ENCODE measurements at regions not wholly inside any gene's neighbourhood (a gene's known extent, or its start where the extent isn't known, plus 50 kb on each side); places are given as distances from the start of the nearest gene placed in this dataset.

GRCh38 chr13:33970746-33971561 is 153.0 kb downstream of the RFC3 start:
- Histone ChIP-seq H3K9me3 (ENCODE audit: control insufficient read depth in 1 of 2, insufficient read depth in 1 of 2, low read length in 2 of 2) (peaks cover 0 to 4% of the 10 kb centered on the region in 2 experiments), H3K27ac (ENCODE audit: low read depth in 1 of 2, low read length in 2 of 2) (no peak overlapping the region), H3K36me3 (ENCODE audit: insufficient read depth, low read length) (no peaks in the 10 kb centered on the region), H3K27me3 (ENCODE audit: control insufficient read depth in 1 of 2, insufficient read depth in 2 of 2, low read length in 2 of 2) (no peaks in the 10 kb centered on the region), H3K4me3 (ENCODE audit: low read length) (no peak overlapping the region), H3K4me1 (ENCODE audit: insufficient read depth, low read length) (no peaks in the 10 kb centered on the region)
- intact Hi-C loops (cut with DNase I, micrococcal nuclease), result no loop called here
- Mint-ChIP-seq H3K9me3 (peaks cover 5% of the 10 kb centered on the region), H3K27ac (no peak overlapping the region), H3K4me3 (no peak overlapping the region), H3K27me3 (no peaks in the 10 kb centered on the region), H3K4me1 (ENCODE audit: low read depth) (no peaks in the 10 kb centered on the region), H3K36me3 (ENCODE audit: low read depth) (no peaks in the 10 kb centered on the region)
- ATAC-seq (ENCODE audit: poor library complexity) (no peak), DNase-seq (no peak)
- ChIA-PET POLR2A (no interaction called here), CTCF (no interaction called here)
- no peak for TF ChIP-seq CTCF (IDR thresholded peaks at IDR 0.05)

- DNase-seq, result no peak
Observed at GRCh38 chr13:33971562-33971819, 153.5 kb downstream of the RFC3 start.

GRCh38 chr13:33973194-33973593 is 155.2 kb downstream of the RFC3 start:
- no peak for TF ChIP-seq CTCF (IDR thresholded peaks at IDR 0.05)
- Histone ChIP-seq H3K27ac (ENCODE audit: low read depth in 1 of 2, low read length in 2 of 2) (no peak overlapping the region), H3K9me3 (ENCODE audit: control insufficient read depth in 1 of 2, insufficient read depth in 1 of 2, low read length in 2 of 2) (peaks cover 0 to 2% of the 10 kb centered on the region in 2 experiments), H3K4me1 (ENCODE audit: insufficient read depth, low read length) (no peaks in the 10 kb centered on the region), H3K27me3 (ENCODE audit: control insufficient read depth in 1 of 2, insufficient read depth in 2 of 2, low read length in 2 of 2) (no peaks in the 10 kb centered on the region), H3K4me3 (ENCODE audit: low read length) (no peak overlapping the region), H3K36me3 (ENCODE audit: insufficient read depth, low read length) (no peaks in the 10 kb centered on the region)
- H3K27me3 Mint-ChIP-seq, result no peaks in the 10 kb centered on the region
- H3K36me3 Mint-ChIP-seq (ENCODE audit: low read depth), result no peaks in the 10 kb centered on the region
- DNase-seq (no peak), ATAC-seq (ENCODE audit: poor library complexity) (no peak)
- POLR2A ChIA-PET, result no interaction called here
- intact Hi-C loops (cut with DNase I, micrococcal nuclease), result no loop called here
- no peak overlapping the region for H3K4me3 Mint-ChIP-seq
- H3K4me1 Mint-ChIP-seq (ENCODE audit: low read depth), result no peaks in the 10 kb centered on the region
- CTCF ChIA-PET, result no interaction called here
- H3K9me3 Mint-ChIP-seq, result peaks cover 5% of the 10 kb centered on the region
- H3K27ac Mint-ChIP-seq, result no peak overlapping the region

More at GRCh38 chr13:33971562-33971819, 153.5 kb downstream of the RFC3 start:
- Mint-ChIP-seq H3K4me3 (no peak overlapping the region), H3K27me3 (no peaks in the 10 kb centered on the region), H3K27ac (no peak overlapping the region), H3K36me3 (ENCODE audit: low read depth) (no peaks in the 10 kb centered on the region), H3K9me3 (peaks cover 5% of the 10 kb centered on the region), H3K4me1 (ENCODE audit: low read depth) (no peaks in the 10 kb centered on the region)
- ATAC-seq (ENCODE audit: poor library complexity), result no peak
- H3K4me1 ChIP-seq (ENCODE audit: insufficient read depth, low read length), result no peaks in the 10 kb centered on the region
- CTCF ChIA-PET, result no interaction called here
- POLR2A ChIA-PET, result no interaction called here
- intact Hi-C loops (cut with DNase I, micrococcal nuclease), result no loop called here
- TF ChIP-seq CTCF (IDR thresholded peaks at IDR 0.05), result no peak
- H3K4me3 ChIP-seq (ENCODE audit: low read length), result no peak overlapping the region
- no peaks in the 10 kb centered on the region for H3K27me3 ChIP-seq (ENCODE audit: control insufficient read depth in 1 of 2, insufficient read depth in 2 of 2, low read length in 2 of 2)
- H3K9me3 ChIP-seq (ENCODE audit: control insufficient read depth in 1 of 2, insufficient read depth in 1 of 2, low read length in 2 of 2), result peaks cover 0 to 4% of the 10 kb centered on the region in 2 experiments
- no peaks in the 10 kb centered on the region for H3K36me3 ChIP-seq (ENCODE audit: insufficient read depth, low read length)
- H3K27ac ChIP-seq (ENCODE audit: low read depth in 1 of 2, low read length in 2 of 2), result no peak overlapping the region
